Activated T-cell treated with anti-CD3 and anti-CD28 coated beads, Interleukin-2, amount 50 U/mL, for 24 hours (primary cell): ENCODE measurements at regions not wholly inside any gene's neighbourhood (a gene's known extent, or its start where the extent isn't known, plus 50 kb on each side); places are given as distances from the start of the nearest gene placed in this dataset.

Experiments
- DNase-seq: peaks from one replicate; pipeline ENCODE4 v3.0.0-alpha.2; 2020
- H3K27ac Mint-ChIP-seq: 2 replicates; pipeline ENCODE4 v1.8.0; 2020; ENCODE audit warnings: mild to moderate bottlenecking, mixed read lengths
- H3K27me3 Mint-ChIP-seq: 2 replicates; pipeline ENCODE4 v1.8.0; 2020; ENCODE audit warnings: mixed read lengths
- H3K36me3 Mint-ChIP-seq: 2 replicates; pipeline ENCODE4 v1.8.0; 2020; ENCODE audit warnings: low read depth, mixed read lengths
- H3K4me1 Mint-ChIP-seq: 2 replicates; pipeline ENCODE4 v1.8.0; 2020; ENCODE audit warnings: low read depth, mixed read lengths
- H3K4me3 Mint-ChIP-seq: 2 replicates; pipeline ENCODE4 v1.8.0; 2020; ENCODE audit warnings: mild to moderate bottlenecking, moderate library complexity, mixed read lengths
- H3K9me3 Mint-ChIP-seq: 2 replicates; pipeline ENCODE4 v1.8.0; 2020; ENCODE audit warnings: mixed read lengths

DNA sequence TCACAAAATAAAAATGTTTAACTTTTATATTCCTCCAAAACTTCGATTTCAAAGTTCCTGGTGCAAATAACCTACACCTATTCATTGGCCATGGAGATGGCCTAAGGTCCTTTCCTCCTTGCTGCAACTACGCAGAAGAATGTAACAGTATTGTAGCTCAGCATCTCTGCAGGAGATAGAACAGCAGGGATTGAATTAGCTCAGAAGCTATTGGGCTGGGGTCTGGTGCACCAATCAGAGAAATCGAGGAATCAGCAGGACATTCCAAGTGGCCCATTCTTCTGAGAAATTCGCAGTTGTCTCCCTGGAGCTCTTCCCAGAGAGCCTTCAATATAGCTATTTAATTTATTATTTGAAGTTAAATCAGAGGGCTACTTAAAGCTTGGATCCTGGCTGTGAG, 560.6 kb downstream of the GATA3 start:
- Mint-ChIP-seq H3K4me3 (no peak overlapping the region), H3K4me1 (peaks cover 11% of the 10 kb centered on the region), H3K27me3 (peaks cover 13% of the 10 kb centered on the region), H3K36me3 (no peaks in the 10 kb centered on the region), H3K9me3 (peaks cover 9% of the 10 kb centered on the region), H3K27ac (no peak overlapping the region)
- no peak for DNase-seq

DNA sequence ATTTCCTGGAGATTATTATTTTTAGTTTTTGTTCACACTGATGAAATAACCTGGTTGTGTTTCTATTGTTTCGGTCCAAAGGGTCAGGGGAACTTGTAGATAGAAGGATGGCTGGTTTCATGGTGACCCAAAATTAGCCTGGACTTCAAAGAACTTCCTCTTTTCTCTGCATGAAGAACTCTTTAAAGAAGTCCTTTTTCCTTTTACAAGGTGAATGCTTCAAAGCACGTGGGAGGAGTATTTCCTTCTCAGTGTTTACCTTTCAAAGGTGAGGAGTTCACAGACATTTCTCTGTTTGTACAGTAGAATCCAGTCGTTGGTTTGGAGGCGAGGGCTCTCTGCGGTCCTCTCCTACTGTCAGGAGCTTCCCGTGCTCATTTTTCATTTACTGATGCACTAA, 561.7 kb downstream of the GATA3 start:
- Mint-ChIP-seq H3K4me1 (peaks cover 11% of the 10 kb centered on the region), H3K27me3 (peaks cover 13% of the 10 kb centered on the region), H3K4me3 (no peak overlapping the region), H3K9me3 (peaks cover 9% of the 10 kb centered on the region), H3K36me3 (no peaks in the 10 kb centered on the region), H3K27ac (no peak overlapping the region)
- DNase-seq, result no peak

DNA sequence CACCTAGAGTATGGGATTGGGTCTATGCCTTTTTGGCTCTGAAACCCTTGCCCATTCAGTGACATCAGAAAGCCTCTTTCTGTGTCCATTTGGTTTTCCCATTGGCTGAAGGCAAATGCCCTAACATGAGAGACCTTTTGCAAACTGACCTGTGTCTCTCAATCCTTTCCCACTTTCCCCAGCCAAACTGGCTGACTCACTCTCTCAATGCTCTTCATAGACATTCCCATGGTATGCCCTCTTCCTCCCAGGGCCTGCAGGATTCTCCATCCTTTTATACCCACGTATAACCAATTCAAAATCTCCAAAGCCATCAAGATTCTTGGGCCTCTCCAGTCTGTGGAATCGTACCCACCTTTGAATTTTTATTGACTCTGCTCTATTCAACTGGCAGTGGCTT, 563.3 kb downstream of the GATA3 start:
- Mint-ChIP-seq H3K27me3 (peaks cover 13% of the 10 kb centered on the region), H3K4me3 (no peak overlapping the region), H3K36me3 (no peaks in the 10 kb centered on the region), H3K9me3 (no peaks in the 10 kb centered on the region), H3K4me1 (peaks cover 11% of the 10 kb centered on the region), H3K27ac (no peak overlapping the region)
- DNase-seq, result no peak

DNA sequence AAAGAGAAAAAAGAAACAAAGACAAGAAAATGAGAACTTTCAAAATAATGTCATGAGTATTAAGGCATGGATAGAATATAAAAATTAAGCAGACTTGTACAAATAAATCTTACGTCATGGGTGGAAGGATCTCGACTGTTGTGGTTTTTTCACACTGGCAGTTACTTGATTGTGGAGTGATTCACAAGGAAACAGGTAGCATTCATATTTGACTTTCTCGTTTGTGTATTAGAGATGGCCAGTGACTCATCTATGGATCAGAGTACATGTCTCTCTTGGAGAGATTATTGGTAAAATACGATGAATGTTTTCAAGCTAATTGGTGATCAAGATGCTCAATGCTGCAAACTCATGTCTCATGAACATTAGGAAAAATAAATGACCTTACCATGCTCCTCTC, 564.3 kb downstream of the GATA3 start:
- peaks cover 11% of the 10 kb centered on the region for H3K4me1 Mint-ChIP-seq
- no peak for DNase-seq
- no peak overlapping the region for H3K4me3 Mint-ChIP-seq
- H3K36me3 Mint-ChIP-seq, result no peaks in the 10 kb centered on the region
- H3K9me3 Mint-ChIP-seq, result no peaks in the 10 kb centered on the region
- H3K27me3 Mint-ChIP-seq, result peaks cover 13% of the 10 kb centered on the region
- no peak overlapping the region for H3K27ac Mint-ChIP-seq

DNA sequence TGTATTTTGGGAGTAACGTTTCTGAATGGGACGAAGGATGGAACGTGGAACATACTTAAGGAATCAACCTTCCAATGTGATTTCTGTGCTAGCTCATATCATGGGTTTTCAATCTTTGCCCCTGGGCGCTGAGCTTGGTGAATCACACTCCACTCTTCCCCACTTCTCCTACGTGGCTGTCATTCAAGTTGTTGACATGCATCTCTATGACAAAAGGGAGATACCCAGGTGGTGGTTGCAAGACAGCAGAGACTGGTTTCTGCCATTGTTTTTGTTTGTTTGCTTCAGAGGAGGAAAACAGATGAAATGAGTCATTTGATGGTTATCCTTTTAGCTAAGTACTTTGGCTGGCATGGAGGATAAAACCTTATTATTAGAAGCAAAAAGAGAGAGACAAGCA, 573.9 kb downstream of the GATA3 start:
- no peaks in the 10 kb centered on the region for H3K36me3 Mint-ChIP-seq
- peaks cover 2% of the 10 kb centered on the region for H3K27me3 Mint-ChIP-seq
- no peak overlapping the region for H3K4me3 Mint-ChIP-seq
- H3K27ac Mint-ChIP-seq, result no peak overlapping the region
- DNase-seq, result no peak
- H3K9me3 Mint-ChIP-seq, result no peaks in the 10 kb centered on the region
- H3K4me1 Mint-ChIP-seq, result no peaks in the 10 kb centered on the region

DNA sequence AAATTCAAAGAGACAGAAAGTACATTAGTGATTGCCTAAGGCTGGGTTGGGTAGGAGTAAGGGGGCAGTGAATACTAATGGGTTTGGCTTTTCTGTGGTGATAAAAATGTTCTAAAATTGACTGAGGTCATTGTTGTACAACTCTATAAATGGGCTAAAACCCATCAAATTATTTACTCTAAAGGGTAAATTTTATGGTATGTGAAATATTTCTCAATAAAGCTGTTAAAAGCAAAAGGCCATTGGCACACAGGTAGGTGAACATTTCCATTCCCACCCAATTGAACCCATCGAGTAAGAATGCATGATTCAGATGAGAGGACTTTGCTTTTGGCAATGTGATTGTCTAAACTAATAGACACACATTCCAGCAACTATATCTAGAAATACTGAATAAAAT, 579.4 kb downstream of the GATA3 start:
- no peaks in the 10 kb centered on the region for H3K4me1 Mint-ChIP-seq
- no peak overlapping the region for H3K27ac Mint-ChIP-seq
- DNase-seq, result no peak
- H3K36me3 Mint-ChIP-seq, result no peaks in the 10 kb centered on the region
- H3K27me3 Mint-ChIP-seq, result peaks cover 3% of the 10 kb centered on the region
- no peaks in the 10 kb centered on the region for H3K9me3 Mint-ChIP-seq
- H3K4me3 Mint-ChIP-seq, result no peak overlapping the region

DNA sequence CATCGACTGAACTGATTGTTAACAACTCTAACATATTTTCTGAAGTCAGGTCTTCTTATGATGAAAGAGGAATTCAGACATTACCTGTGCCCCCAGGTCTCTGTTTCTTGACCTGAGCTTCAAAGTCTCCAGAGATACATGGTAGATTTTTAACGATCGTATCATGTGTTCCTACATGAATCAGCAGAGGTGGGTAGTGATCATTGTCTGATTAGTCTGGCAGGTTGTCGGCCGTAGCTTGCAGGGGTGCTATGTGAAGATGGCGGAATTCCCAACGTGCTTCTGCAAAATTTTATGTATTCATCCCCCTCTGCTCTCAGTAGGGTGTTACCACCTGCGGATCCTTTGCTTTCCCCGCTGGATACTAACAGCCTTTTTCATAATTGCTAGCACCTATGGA, 581.9 kb downstream of the GATA3 start:
- Mint-ChIP-seq H3K4me1 (no peaks in the 10 kb centered on the region), H3K27ac (no peak overlapping the region), H3K9me3 (no peaks in the 10 kb centered on the region), H3K4me3 (no peak overlapping the region), H3K27me3 (peaks cover 3% of the 10 kb centered on the region), H3K36me3 (no peaks in the 10 kb centered on the region)
- no peak for DNase-seq

DNA sequence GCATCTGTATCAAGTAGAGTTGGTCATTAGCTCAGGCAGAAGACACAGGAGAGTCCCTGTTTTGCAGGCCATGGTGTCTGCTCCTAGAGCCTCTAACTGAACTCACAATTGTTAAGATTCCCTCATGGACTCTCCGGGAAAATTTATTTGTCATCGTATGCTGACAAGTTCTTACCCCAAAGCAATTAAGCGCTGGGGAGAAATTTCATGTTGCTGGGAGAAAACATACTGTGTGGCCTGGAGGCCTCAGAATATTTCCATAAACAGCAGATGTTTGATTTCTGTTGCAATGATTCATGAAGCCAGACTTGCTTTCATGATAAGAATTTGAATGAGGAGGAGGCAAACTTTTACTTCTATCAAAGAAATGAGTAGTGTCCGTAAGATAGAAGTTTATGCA, 583.2 kb downstream of the GATA3 start:
- Mint-ChIP-seq H3K36me3 (no peaks in the 10 kb centered on the region), H3K9me3 (peaks cover 10% of the 10 kb centered on the region), H3K27me3 (peaks cover 8% of the 10 kb centered on the region), H3K4me3 (no peak overlapping the region), H3K27ac (no peak overlapping the region), H3K4me1 (no peaks in the 10 kb centered on the region)
- no peak for DNase-seq

DNA sequence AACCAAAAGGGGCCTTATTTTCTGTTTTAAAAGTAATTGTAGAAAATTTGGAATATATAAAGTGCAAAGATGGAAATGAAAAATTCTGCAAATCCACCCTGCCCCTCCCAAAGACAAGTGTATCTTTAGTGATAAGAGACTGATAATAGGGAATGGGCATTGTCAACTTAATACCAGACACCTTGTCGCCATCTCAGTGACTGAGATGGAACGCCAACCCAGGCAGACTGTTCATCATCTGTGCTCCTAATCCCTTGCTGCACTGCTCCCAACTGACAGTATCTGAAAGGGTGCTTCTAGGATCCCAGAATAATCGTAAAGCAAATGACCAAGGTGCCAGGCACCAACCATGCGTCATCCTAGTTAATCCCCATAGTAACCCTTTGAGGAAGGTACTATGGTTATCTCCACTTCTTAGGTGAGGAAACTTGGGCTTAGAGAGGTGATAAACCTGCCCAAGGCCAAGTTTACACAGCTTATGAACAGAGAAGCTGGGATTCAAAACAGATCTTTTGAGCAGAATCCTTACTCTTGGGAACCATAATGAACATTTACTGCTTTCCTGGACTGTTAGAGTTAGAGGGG, 583.7 kb downstream of the GATA3 start:
- no peak overlapping the region for H3K27ac Mint-ChIP-seq
- H3K36me3 Mint-ChIP-seq, result no peaks in the 10 kb centered on the region
- H3K4me1 Mint-ChIP-seq, result no peaks in the 10 kb centered on the region
- H3K4me3 Mint-ChIP-seq, result no peak overlapping the region
- H3K9me3 Mint-ChIP-seq, result peaks cover 12% of the 10 kb centered on the region
- peaks cover 8% of the 10 kb centered on the region for H3K27me3 Mint-ChIP-seq
- DNase-seq, result no peak

DNA sequence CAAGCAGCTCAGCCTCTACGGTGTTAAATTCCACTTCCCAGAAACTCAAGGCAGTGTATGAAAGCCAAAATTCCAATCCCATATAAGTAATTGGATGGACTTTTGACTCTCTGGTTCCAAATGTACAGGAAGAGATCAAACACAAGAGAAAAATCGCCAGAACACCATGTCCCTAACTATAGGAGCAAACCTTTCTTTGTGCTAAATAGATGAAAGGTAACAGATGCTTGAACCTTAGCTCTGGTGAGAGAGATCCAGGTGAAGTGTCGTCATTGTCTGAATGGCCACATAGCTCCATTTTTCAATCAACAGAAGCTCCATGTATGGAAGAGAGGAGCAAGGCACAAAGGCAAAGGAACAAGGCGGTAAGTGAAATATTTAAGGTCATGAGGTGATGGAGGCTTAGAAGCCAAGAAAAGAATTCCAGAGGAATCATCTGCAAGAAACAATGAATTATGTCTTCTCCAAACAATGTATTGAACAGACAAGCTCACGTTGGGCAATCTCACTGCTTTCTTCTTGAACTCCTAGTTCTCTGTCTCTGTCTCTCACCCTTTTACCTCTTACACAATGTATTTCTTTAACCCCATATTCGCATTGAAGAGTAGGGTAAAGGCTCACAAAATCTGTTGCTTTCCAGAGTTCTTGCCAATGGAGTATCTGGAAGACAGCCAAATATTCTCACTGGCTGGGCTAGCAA, 585.1 kb downstream of the GATA3 start:
- DNase-seq, result no peak
- peaks cover 8% of the 10 kb centered on the region for H3K27me3 Mint-ChIP-seq
- H3K27ac Mint-ChIP-seq, result no peak overlapping the region
- H3K36me3 Mint-ChIP-seq, result no peaks in the 10 kb centered on the region
- no peaks in the 10 kb centered on the region for H3K4me1 Mint-ChIP-seq
- H3K9me3 Mint-ChIP-seq, result peaks cover 12% of the 10 kb centered on the region
- no peak overlapping the region for H3K4me3 Mint-ChIP-seq

DNA sequence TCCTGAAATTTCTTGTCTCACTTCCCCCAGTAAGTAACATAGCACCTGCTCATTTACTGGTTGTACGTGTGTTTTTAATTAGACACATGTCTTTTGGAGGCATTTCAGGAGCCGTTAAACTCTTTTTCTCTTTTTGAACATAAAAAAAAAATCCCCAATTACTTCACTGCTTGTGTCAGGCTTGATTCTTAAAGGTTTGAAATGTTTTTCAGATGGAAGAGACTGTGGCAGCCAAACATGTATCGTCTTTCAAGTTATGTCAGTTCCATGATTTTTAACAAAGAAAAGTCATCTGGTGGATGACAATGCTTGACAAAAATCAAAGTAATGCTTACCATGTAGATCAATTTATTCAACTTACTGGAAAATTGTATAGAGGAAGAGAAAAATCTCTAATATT, 585.8 kb downstream of the GATA3 start:
- Mint-ChIP-seq H3K36me3 (no peaks in the 10 kb centered on the region), H3K9me3 (peaks cover 12% of the 10 kb centered on the region), H3K4me1 (no peaks in the 10 kb centered on the region), H3K27me3 (peaks cover 8% of the 10 kb centered on the region), H3K27ac (no peak overlapping the region), H3K4me3 (no peak overlapping the region)
- no peak for DNase-seq

DNA sequence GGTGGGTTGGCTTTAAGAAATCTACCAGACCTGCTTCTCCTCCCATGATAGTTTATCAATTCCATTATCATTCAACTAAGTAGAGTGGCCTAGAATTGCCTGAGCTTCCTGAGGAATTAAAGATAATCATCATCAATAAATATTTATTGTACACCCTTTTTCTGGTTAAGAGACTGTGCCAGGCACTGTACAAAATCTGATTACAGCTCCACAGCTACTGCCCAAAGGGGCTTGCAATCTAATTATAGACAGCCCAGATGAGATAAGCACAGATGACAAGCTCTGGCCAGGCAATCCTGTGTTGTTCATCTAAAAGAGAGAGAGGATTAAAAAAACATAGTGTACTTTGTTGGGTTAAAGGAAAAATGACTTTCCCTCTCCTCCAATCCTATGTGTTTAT, 586.4 kb downstream of the GATA3 start:
- no peak overlapping the region for H3K27ac Mint-ChIP-seq
- H3K36me3 Mint-ChIP-seq, result no peaks in the 10 kb centered on the region
- no peaks in the 10 kb centered on the region for H3K4me1 Mint-ChIP-seq
- no peak overlapping the region for H3K4me3 Mint-ChIP-seq
- peaks cover 8% of the 10 kb centered on the region for H3K27me3 Mint-ChIP-seq
- peaks cover 12% of the 10 kb centered on the region for H3K9me3 Mint-ChIP-seq
- no peak for DNase-seq

DNA sequence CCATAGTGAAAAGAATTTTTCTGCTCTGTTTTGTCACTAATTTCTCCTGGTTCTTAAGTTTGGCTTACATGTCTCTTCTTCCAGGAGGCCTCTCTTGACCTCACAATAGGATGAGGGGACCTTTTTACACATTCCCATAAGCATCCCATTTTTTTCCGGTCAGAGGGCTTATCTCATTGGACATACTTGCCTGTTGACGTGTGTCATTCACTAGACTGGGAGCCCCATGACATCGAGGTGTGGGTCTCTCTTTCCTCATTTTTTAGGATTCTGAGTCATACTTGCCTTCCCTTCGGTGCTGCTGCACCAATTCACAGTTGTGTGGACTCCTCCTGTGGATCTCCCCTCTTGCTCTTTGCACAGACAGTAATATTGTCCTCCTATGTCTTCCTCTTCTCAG, 601.8 kb downstream of the GATA3 start:
- H3K9me3 Mint-ChIP-seq, result no peaks in the 10 kb centered on the region
- H3K4me3 Mint-ChIP-seq, result no peak overlapping the region
- no peaks in the 10 kb centered on the region for H3K4me1 Mint-ChIP-seq
- H3K27ac Mint-ChIP-seq, result no peak overlapping the region
- H3K27me3 Mint-ChIP-seq, result peaks cover 18% of the 10 kb centered on the region
- DNase-seq, result no peak
- no peaks in the 10 kb centered on the region for H3K36me3 Mint-ChIP-seq

DNA sequence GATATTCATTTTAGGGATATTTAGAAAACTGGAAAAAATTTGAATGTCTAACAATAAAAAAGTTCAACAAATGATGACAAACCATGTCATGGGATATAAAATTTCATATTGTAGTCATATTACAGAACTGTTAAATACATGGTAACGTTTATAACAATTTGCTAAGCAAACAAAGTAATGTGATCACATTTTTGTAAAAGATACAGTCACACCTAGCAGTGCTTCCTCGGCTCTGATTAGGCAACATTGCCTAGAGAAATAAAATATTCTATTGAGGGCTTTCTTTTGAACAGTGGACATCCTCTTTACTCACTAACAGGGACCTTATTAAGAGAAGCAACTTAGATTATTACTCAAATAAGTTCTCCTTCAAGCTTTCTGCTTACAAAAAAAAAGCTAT, 605.5 kb downstream of the GATA3 start:
- no peaks in the 10 kb centered on the region for H3K36me3 Mint-ChIP-seq
- H3K27ac Mint-ChIP-seq, result no peak overlapping the region
- peaks cover 13% of the 10 kb centered on the region for H3K27me3 Mint-ChIP-seq
- no peaks in the 10 kb centered on the region for H3K4me1 Mint-ChIP-seq
- H3K4me3 Mint-ChIP-seq, result no peak overlapping the region
- H3K9me3 Mint-ChIP-seq, result no peaks in the 10 kb centered on the region
- no peak for DNase-seq

DNA sequence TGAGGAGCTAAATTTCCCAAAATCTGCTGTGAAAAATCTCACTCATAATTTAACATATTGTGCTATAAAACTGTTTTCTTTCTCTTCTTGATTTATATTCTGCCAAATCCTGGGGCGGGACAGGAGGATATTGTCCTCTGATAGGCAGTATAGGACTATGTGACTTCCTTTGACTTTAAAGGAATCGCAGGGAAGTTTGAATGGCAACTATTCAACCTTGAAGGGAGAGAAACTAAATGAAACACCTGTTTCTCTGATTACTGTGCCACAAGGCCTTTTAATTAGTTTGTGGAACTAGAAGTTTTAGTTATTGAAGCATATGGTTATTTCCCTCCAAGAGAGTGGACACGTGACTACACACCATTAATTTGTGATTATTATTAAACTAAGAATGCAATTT, 607.4 kb downstream of the GATA3 start:
- no peaks in the 10 kb centered on the region for H3K4me1 Mint-ChIP-seq
- H3K27ac Mint-ChIP-seq, result no peak overlapping the region
- no peaks in the 10 kb centered on the region for H3K9me3 Mint-ChIP-seq

DNA sequence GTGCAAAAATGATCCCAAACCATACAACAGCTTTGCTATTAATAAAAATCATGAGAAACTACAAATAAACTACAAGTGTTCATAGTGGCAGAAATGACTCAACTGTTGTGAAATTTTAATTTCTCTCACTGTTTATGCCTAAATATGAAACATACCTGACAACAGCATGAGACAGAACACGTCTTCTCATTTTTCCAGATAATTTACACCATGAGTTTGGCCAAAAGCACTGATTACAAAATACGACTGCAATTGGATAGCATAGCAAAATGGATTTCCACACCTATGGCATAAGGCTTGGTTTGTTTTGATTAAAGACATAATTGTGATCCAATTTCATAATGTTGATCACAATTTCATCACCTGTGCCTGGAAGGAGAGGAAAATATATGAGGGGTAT, 608.6 kb downstream of the GATA3 start:
- H3K36me3 Mint-ChIP-seq, result no peaks in the 10 kb centered on the region
- H3K4me3 Mint-ChIP-seq, result no peak overlapping the region
- no peaks in the 10 kb centered on the region for H3K4me1 Mint-ChIP-seq
- no peak overlapping the region for H3K27ac Mint-ChIP-seq
- peaks cover 3% of the 10 kb centered on the region for H3K9me3 Mint-ChIP-seq
- H3K27me3 Mint-ChIP-seq, result peaks cover 9% of the 10 kb centered on the region
- DNase-seq, result no peak

More for the DNA sequence above, 607.4 kb downstream of the GATA3 start:
- H3K27me3 Mint-ChIP-seq, result peaks cover 10% of the 10 kb centered on the region
- no peaks in the 10 kb centered on the region for H3K36me3 Mint-ChIP-seq
- no peak for DNase-seq
- H3K4me3 Mint-ChIP-seq, result no peak overlapping the region
